Ishikawa (cell line): ENCODE measurements at regions not wholly inside any gene's neighbourhood (a gene's known extent, or its start where the extent isn't known, plus 50 kb on each side); places are given as distances from the start of the nearest gene placed in this dataset.

ENCODE experiments used
- CEBPB ChIP-seq: IDR thresholded peaks from 2 replicates; pipeline ENCODE4 v1.6.1; 2012
- CREB1 ChIP-seq: IDR thresholded peaks from 2 replicates; pipeline ENCODE4 v1.6.1; 2012; ENCODE audit warnings: low read depth
- EGR1 ChIP-seq: IDR thresholded peaks from 2 replicates; pipeline ENCODE4 v1.6.1; 2012
- EP300 ChIP-seq: IDR thresholded peaks from 2 replicates; pipeline ENCODE4 v1.6.1; 2012; ENCODE audit warnings: borderline replicate concordance
- FOXM1 ChIP-seq: IDR thresholded peaks from 2 replicates; pipeline ENCODE4 v1.6.1; 2012; ENCODE audit warnings: low read depth, borderline replicate concordance
- MAX ChIP-seq: IDR thresholded peaks from 2 replicates; pipeline ENCODE4 v1.6.1; 2012
- NFIC ChIP-seq: IDR thresholded peaks from 2 replicates; pipeline ENCODE4 v1.6.1; 2012
- RAD21 ChIP-seq: IDR thresholded peaks from 2 replicates; pipeline ENCODE4 v1.6.1; 2012; ENCODE audit warnings: low read depth
- REST ChIP-seq: IDR thresholded peaks from 2 replicates; pipeline ENCODE4 v1.6.1; 2012; ENCODE audit warnings: low read depth, mild to moderate bottlenecking
- TAF1 ChIP-seq: IDR thresholded peaks from 2 replicates; pipeline ENCODE4 v1.6.1; 2012; ENCODE audit warnings: low read depth, mild to moderate bottlenecking
- TCF12 ChIP-seq: IDR thresholded peaks from 2 replicates; pipeline ENCODE4 v1.6.1; 2012; ENCODE audit warnings: low read depth
- TEAD4 ChIP-seq: IDR thresholded peaks from 2 replicates; pipeline ENCODE4 v1.6.1; 2012
- USF1 ChIP-seq: IDR thresholded peaks from 2 replicates; pipeline ENCODE4 v1.6.1; 2012
- YY1 ChIP-seq: IDR thresholded peaks from 2 replicates; pipeline ENCODE4 v1.6.1; 2012; ENCODE audit warnings: low read depth
- ZBTB7A ChIP-seq: IDR thresholded peaks from 2 replicates; pipeline ENCODE4 v1.6.1; 2012; ENCODE audit warnings: low read depth

- TF ChIP-seq RAD21 (no peak), USF1 (no peak), NFIC (no peak), REST (no peak), ZBTB7A (no peak), CEBPB (no peak), YY1 (no peak), CREB1 (no peak), TEAD4 (no peak), EP300 (no peak), EGR1 (no peak), FOXM1 (no peak), MAX (no peak), TAF1 (no peak), TCF12 (no peak)
These were observed 85.1 kb upstream of the ZC3H12A start for GRCh38 chr1:37389327-37389726.

- TF ChIP-seq RAD21 (peak; percentile 16; the same call in 1 of the 2 replicates), FOXM1 (no peak)
These were observed 83.0 kb upstream of the ZC3H12A start for GRCh38 chr1:37391211-37392011.

- TF ChIP-seq NFIC (no peak), USF1 (no peak), REST (no peak), FOXM1 (no peak), YY1 (no peak), EGR1 (no peak), MAX (no peak), CEBPB (no peak), RAD21 (no peak), ZBTB7A (no peak), CREB1 (no peak), EP300 (no peak), TEAD4 (no peak)
These were observed 82.3 kb upstream of the ZC3H12A start for GRCh38 chr1:37392051-37392450.

- TF ChIP-seq CEBPB (no peak), TCF12 (no peak), RAD21 (no peak), EGR1 (no peak), TAF1 (no peak), REST (no peak), CREB1 (no peak), NFIC (no peak), YY1 (no peak), TEAD4 (no peak), ZBTB7A (no peak), MAX (no peak), USF1 (no peak), EP300 (no peak), FOXM1 (no peak)
These were observed 80.9 kb upstream of the ZC3H12A start for GRCh38 chr1:37393173-37394120.
